ENCODE measurements at regions not wholly inside any gene's neighbourhood (a gene's known extent, or its start where the extent isn't known, plus 50 kb on each side); places are given as distances from the start of the nearest gene placed in this dataset.

DNA sequence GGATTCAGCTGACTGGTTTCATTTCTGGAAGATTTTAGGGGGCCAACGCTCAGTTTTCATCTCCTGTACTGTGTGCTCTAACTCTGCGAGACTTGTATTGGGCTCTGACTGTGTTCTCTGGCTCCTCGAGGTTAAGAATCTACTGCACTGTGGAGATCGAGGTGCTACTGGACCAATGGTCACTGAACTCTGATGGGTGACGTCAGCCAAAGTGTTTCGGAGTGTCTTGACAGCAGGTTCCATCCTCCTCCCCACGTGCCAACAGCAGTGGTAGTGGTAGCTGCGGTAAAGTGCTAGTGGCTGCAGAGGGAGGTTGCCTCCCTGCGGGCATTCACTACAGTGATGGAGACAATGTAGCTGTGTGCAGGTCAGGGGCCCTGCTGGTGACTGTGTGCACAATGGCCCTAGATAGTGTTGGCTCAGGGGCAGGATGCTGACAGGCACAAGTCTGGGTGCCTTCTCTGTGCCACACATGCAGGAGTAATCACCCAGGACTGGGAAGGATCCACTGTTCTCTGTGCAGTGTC is 705.7 kb upstream of the DDX18 start:
- no peak for TF ChIP-seq POLR2A (IDR thresholded peaks at IDR 0.05; ENCODE audit: low read depth, low read length)
- TF ChIP-seq CEBPB (IDR thresholded peaks at IDR 0.05; ENCODE audit: low read depth, low read length): no peak
- TF ChIP-seq, protein P1, sequence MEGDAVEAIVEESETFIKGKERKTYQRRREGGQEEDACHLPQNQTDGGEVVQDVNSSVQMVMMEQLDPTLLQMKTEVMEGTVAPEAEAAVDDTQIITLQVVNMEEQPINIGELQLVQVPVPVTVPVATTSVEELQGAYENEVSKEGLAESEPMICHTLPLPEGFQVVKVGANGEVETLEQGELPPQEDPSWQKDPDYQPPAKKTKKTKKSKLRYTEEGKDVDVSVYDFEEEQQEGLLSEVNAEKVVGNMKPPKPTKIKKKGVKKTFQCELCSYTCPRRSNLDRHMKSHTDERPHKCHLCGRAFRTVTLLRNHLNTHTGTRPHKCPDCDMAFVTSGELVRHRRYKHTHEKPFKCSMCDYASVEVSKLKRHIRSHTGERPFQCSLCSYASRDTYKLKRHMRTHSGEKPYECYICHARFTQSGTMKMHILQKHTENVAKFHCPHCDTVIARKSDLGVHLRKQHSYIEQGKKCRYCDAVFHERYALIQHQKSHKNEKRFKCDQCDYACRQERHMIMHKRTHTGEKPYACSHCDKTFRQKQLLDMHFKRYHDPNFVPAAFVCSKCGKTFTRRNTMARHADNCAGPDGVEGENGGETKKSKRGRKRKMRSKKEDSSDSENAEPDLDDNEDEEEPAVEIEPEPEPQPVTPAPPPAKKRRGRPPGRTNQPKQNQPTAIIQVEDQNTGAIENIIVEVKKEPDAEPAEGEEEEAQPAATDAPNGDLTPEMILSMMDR (conservative IDR thresholded peaks at IDR 0.05; ENCODE audit: low read depth, low read length): no peak
- TF ChIP-seq RAD21 (IDR thresholded peaks at IDR 0.05; ENCODE audit: low read length): no peak
- no peak for TF ChIP-seq RFX5 (IDR thresholded peaks at IDR 0.05; ENCODE audit: low read depth, low read length)
- TF ChIP-seq, protein P2, sequence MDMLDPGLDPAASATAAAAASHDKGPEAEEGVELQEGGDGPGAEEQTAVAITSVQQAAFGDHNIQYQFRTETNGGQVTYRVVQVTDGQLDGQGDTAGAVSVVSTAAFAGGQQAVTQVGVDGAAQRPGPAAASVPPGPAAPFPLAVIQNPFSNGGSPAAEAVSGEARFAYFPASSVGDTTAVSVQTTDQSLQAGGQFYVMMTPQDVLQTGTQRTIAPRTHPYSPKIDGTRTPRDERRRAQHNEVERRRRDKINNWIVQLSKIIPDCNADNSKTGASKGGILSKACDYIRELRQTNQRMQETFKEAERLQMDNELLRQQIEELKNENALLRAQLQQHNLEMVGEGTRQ (IDR thresholded peaks at IDR 0.05; ENCODE audit: low read depth, low read length): no peak
- no peak for TF ChIP-seq MAZ (IDR thresholded peaks at IDR 0.05; ENCODE audit: borderline replicate concordance, low read depth, low read length)
- TF ChIP-seq, protein P3, sequence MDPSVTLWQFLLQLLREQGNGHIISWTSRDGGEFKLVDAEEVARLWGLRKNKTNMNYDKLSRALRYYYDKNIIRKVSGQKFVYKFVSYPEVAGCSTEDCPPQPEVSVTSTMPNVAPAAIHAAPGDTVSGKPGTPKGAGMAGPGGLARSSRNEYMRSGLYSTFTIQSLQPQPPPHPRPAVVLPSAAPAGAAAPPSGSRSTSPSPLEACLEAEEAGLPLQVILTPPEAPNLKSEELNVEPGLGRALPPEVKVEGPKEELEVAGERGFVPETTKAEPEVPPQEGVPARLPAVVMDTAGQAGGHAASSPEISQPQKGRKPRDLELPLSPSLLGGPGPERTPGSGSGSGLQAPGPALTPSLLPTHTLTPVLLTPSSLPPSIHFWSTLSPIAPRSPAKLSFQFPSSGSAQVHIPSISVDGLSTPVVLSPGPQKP (IDR thresholded peaks at IDR 0.05; ENCODE audit: borderline replicate concordance, low read depth, low read length): no peak
- TF ChIP-seq NFE2L2 (IDR thresholded peaks at IDR 0.05; ENCODE audit: low read depth, low read length): no peak
- no peak for TF ChIP-seq MXI1 (IDR thresholded peaks at IDR 0.05; ENCODE audit: borderline replicate concordance, low read depth, low read length)
- TF ChIP-seq FOS (IDR thresholded peaks at IDR 0.05; ENCODE audit: low read depth, low read length): no peak
- TF ChIP-seq CHD1 (IDR thresholded peaks at IDR 0.05; ENCODE audit: low read depth, low read length): no peak
- no peak for TF ChIP-seq MAFK (IDR thresholded peaks at IDR 0.05; ENCODE audit: low read depth, low read length)
